ELF-1 (cell line): ENCODE measurements at regions not wholly inside any gene's neighbourhood (a gene's known extent, or its start where the extent isn't known, plus 50 kb on each side); places are given as distances from the start of the nearest gene placed in this dataset.
"Not testable (repeated sequence)": the region's sequence is repeated elsewhere in the genome, so short reads cannot be mapped to it uniquely, and the experiment has no call there.

ENCODE experiments used
- DNase-seq: peaks from one replicate; pipeline ENCODE4 v3.0.0-alpha.2; 2016; ENCODE audit warnings: low read depth, low spot score

DNA sequence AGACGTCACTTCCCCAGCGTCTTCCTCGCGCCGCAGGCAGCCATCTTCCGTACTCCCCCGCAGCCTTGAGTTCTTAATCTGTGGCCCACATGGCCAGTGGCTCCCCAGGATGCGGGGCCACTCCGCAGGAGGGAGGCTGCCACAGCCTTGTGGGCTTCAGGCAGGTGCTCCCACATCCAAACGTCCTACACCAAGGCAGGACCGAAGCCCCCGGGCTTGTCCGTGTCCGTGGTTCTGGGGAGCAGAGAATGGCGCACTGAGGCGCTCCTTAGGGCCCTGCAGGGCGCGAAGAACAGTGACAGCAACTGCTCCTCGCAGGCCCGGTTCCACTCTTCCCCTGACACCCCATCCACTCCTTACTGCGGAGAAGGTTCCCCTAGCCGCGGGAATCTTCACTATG is 755.8 kb downstream of the PRIM2 start:
- no peak for DNase-seq

DNA sequence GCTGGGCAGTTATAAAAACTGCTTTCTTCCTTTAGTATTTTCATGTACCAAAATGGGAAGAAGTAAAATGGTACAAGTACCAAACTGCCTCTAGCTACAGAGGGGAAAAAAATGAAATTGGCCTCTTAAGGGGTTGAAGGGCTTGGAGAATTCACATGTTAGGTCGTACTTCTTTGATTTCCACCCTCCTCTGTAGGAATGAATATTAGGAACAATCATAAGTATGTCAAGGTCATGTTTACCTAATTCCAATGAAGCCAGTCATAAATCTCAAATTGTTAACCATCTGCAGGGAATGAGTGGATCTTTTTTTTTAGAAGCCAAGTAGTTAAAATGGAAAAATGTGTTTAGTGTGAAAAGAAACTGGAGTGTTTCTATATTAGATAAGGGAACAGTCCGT is 772.6 kb downstream of the PRIM2 start:
- DNase-seq = not testable (repeated sequence)

DNA sequence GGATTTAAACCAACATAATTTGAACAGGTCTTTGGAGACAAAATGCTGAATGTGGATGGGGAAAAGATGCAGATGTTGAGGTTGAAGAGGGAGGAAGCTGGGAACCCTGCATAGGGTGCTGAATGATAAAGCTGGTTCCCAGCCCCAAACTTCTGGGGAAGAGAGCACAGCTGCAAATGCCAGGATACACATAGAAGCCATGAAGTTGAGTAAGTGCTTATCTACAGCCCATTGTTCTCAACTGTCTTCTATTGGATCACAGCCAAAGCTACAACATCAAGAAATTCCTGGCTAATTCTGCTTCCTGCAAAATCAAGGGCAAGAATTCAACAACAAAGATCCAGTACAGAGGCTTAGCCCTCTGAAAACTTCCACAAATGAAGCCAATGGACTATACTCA is 779.8 kb downstream of the PRIM2 start:
- not testable (repeated sequence) for DNase-seq

DNA sequence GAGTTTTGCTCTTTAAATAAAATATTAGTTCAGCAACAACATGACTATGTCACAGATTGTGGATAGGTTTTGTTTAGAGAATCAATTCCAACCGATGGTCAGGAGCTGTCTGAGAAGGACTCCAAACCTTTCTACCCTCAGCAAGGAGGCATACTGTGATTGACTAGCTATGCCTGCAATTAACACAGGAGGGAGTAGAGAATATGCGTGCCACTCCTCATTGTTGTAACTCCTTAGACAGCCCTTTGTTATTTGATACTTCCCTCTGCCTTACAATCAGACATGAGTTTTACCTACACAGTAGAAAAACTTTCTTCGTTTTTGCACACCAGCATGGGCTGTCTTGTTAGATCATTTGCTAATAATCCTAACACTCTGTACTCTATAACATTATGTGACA is 796.5 kb downstream of the PRIM2 start:
- peak; percentile 4 for DNase-seq

DNA sequence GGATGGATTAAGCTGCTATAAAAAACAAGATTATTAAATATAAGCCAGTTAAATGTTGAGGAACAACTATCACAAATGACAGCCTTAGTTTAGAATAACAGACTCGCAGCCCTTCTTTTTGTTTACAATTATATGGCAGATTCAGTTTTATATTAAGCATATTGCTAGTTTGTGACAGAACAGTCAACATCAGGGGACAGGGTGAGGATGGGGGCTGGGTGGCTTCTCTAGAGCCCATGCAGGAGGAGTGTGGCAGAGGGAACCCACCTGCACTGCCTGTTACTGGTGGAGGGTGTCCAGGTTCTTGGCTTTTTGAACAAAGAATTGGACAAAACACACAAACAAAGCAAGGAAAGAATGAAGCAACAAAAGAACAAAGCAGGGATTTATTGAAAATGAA is 799.7 kb downstream of the PRIM2 start:
- not testable (repeated sequence) for DNase-seq

DNA sequence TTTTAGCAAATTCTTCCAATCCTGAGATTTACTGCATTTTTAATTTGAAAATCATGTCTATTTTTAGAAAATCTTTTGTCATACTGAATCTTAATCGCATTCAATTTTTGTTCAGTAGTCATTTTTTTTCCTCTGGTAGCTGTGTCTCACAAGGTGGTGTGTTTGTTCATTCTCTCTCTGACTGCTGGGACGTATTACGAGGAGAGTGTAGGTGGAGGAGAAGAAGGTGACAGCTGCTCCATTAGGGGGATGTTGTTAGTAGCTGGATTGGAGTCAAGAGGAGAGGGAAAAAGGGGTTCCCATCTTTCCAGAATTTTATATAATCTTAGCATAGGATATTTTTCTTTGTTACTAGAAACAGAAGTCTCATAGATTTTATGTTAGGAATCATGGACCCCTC is 804.2 kb downstream of the PRIM2 start:
- not testable (repeated sequence) for DNase-seq

DNA sequence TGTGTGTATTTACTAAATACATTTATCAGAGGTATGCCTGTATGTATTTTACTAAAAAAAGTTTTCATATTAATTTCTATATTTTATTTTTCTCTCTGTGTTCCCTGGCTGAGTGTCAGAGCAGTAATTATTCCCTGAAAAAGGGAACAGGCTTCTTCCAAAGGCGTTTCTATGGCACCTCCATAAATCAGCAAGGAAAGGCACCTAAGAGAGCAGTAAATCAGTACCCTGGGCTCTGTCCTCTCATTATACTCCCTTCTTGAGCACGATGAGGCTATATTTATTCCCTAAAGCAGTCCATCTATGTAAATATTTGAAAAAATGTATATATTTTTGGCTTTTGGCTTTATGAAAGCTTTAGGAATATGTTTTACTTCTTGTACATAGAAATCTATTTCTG is 806.3 kb downstream of the PRIM2 start:
- not testable (repeated sequence) for DNase-seq

DNA sequence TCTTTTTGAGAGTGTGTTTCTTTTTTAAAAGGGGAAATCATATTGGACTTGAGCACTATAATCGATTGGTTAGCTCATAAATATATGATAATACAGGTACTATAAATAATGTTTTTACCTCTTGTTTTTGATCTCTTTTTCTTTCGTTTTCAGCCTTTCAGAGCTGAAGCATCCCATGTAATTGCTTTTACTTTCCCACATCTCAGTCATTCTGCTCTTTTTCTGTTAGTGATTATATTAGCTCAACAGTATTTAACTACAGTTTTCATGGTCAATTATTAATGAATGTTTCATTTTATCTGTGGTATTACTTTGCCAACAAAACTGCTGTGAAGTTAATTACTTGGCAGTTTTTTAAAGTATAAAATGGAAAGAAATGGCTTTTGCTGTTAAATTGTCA is 811.1 kb downstream of the PRIM2 start:
- DNase-seq = not testable (repeated sequence)

DNA sequence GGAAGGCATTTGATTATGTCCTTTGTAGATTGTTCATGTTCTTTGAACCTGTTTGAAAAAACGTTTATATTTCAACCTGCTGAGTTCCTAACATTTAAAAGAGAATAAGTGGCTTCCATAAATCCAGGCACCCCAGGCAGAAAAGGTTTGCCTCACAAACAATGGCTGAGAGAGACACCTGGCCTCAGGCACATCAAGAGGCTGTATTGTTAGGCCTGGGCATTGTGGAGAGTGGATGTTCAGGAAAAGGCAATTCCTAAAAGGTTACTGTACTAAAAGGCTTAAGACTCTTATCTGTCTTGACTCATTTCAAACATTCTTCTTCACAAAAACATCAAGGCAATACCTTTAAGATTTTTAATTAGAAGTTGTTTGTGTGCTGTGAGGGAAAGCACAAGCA is 811.7 kb downstream of the PRIM2 start:
- peak; percentile 42 for DNase-seq

DNA sequence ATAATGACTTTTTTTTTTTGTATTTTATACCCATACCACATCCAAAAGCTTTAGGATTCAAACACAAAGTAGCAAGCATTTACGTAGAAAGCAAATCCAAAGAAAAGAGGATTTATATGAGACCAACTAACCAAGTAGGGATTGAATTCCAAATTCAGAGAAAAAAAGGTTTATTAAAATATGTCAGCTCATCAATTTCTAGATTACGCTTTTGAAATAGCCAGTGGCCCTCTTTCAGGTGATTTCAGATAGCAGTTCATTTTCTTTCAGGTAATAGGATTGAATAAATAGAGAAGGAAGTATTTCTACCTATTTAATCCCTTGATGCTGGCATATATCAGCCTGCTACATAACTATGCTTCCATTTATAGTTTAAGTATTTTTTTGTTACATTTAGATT is 822.3 kb downstream of the PRIM2 start:
- DNase-seq = not testable (repeated sequence)

DNA sequence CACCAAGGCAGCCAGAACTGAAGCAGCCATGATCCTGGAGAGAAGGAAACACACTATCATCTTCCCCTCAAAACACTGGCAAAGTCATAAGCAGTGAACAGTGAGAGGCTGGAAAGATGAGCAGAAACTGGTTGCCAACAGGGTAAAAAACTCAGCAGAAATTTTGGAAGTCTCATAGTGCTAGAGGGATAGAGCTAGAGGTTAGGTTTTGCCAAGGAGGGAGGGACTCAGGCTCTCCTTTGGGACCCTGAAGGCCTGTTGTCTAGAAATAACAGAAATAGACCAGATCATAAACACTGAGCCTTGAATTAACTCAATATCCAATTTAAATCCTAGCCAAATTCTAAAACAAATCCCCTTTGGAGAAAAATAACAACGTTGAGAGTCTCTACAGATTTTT is 853.6 kb downstream of the PRIM2 start:
- not testable (repeated sequence) for DNase-seq

DNA sequence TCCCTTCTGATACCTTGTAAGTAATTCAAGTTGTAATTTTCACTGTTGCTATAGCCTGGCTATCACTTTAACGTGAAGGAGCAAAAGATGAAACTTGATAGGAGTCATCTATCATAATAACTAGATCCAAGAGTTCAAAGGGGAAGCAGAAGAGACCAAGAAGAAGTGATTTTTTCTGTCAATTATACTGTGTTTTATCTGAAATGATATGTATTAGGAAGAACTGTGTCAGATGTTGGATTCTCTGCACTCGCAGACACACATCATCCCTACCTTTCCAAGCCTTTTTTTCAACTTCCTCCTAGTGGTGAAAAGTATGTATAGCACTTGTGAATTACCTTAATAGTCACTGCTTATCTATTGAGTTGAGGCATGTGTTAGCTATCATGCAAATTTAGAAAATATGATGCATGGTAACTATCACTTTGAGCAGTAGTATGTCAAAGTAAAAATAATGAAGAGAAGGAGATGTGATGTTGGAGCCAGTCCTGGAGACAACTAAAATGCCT is 864.2 kb downstream of the PRIM2 start:
- DNase-seq = not testable (repeated sequence)

DNA sequence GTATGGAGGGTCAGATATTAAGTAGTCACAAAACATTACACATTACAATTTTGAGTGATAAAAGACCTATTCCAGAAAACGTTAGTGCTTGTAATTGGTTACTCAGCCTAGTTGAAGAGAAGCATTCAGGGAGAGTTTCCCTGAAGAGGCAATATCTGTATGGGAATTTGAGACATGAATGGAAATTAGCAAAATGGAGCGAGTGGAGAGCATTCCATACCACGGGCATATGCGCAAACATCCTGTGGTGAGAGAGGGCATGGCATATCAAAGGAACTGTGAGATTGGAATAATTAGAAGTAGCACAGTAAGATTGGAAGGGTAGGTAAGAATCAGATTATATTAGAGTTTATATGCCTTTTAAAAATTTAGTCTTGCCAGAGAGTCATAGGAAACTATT is 867.9 kb downstream of the PRIM2 start:
- DNase-seq = not testable (repeated sequence)

DNA sequence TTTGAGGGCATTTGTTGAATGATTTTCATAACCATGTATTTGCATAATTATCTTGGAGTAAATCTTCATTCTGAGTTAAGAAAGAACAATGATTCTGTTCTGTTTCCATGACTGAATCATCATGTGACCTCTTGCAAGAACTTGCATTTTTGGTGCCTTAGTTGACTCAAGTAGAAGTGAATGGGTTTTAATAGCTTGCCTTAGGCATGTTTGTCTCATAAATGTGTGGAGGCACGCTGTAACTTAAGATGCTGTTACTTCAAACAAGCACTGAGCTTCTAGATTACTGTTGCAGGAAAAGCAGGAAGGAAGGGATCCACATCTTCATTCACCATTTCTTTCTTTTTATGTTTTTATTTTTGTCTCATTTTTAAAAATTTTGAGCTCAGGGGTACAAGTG is 875.8 kb downstream of the PRIM2 start:
- not testable (repeated sequence) for DNase-seq

DNA sequence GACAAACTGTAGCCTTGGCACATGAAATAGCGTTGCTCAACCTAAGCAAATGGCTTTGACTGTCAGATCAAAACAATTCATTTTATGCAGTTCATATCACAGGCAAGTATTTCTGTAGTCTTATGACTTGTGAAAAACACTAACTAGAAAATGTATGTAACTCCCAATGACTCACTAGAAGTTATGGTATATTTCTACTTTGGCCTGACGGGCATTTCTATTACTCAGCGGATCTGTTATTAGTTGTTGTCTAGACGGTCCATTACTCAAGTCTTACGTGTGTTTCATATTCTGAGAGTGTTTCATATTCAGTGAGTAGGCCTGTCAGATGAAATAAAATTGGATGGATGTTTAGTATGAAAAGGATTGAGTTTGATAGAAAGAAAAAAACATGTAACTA is 880.9 kb downstream of the PRIM2 start:
- no peak for DNase-seq

DNA sequence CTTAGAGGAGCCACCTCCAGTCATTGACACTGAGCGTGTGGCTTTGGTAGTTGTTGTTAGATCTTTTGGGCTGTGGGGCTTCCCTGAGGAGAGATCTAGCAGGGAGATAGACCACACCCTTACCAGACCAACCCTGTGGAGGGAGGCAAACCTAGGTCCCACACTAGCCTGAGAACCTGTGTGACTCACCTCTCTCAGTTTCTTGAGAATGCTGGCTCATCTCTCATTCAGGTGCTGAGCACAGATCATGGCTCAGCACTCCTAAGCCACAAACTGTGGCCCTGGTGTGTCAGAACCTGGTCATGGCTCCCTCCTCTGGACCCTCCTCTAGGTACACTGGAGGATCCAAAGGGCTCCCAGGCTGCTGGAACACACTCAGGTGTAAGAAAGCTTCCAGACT is 919.7 kb downstream of the PRIM2 start:
- not testable (repeated sequence) for DNase-seq

DNA sequence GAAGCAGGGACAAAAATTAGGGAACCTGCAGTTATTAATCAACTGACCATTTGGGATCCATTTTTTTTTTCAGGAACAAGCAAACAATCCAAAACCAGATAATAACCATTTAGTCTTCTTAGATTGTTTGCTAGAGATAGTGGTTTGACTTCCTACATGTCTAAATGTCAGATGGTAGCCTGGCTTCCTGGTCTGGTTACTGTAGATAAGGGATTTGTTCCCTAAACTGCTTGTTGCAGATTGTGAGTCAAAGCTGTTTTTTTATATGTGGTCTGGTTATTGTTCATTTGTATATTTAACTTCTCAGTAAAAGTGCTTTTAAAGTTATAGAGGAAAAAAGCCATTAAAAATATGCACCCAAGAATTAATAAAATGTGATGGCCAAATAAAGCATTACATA is 921.0 kb downstream of the PRIM2 start:
- DNase-seq = not testable (repeated sequence)

DNA sequence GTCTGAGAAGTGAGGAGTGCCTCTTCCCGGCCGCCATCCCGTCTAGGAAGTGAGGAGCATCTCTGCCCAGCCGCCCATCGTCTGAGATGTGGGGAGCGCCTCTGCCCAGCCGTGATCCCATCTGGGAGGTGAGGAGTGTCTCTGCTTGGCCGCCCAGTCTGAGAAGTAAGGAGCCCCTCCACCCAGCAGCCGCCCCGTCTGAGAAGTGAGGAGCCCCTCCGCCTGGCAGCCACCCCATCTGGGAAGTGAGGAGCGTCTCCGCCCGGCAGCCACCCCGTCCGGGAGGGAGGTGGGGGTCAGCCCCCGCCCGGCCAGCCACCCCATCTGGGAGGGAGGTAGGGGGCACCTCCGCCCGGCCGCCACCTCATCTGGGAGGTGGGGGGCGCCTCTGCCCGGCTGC is 940.2 kb downstream of the PRIM2 start:
- not testable (repeated sequence) for DNase-seq

DNA sequence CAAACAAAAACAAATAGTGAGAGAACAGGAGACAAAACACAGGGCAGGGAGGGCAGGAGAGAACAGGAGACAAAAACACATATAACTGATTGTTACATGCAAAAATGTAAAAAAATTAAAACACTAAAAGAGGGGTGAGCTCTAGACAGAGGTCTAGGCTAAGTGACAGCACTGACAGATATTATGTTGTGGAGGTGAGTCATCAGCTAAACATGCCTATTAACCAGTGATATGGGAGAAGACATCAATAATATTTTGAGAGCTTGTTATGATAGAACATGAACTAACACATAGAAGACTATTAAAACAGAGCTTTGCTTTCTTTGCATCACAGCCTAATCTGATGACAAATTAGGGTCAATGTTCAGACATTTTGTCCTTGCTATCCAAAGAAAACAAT is 972.7 kb downstream of the PRIM2 start:
- DNase-seq = no peak

DNA sequence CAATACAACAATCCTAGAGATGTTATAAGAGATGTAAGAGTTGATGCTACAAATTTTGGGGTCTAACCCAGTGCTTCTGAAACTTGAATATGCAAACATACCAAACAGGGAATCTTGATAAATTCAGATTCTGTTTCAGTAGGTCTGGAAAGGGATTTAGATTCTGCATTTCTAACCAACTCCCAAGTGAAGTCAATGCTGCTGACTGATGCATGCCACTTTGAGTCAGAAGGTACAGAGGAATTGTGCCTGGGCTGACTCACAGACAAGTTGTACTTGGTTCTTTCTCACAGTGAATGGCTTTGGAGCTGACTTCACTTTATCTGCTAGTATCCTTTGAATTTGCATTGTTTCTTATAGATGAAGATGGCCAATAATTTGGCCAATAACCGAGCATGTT is 973.9 kb downstream of the PRIM2 start:
- DNase-seq = not testable (repeated sequence)

DNA sequence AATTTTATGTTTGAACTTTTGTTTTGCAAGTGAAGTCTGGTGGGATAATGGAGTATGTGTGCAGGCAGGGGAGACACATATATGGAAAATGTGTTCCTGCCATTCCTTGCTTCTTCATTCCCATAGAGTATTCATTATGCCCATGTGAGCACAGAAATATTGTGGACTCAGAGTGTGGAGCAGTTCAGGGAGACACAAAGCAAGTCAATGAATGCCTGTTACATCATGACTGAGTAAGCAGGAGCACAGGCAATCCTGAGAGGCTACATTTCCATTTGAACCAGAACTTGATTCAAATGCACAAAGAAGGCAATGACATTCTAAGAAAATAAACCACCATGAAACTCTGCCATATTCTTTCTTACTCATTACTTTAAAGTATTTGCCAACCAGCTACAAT is 990.5 kb downstream of the PRIM2 start:
- DNase-seq = not testable (repeated sequence)

DNA sequence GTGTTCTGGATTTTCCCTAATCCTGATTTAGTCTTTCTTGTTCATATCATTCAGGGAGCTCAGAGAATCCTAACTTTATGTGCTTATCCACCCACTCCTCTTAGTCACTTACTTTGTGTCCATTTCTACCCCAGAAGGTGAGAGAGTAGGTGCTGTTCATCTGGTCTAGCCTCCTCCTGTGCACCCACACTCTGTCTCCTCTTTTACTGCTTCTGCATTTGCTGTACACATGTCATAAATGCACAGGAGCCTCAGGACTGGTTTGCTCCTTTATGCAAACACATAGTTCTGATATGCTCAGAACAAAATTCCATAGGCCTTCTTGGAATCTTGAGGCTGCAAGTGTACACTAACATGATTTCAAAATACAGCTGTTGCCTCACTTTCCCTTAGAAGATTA is 1014.7 kb downstream of the PRIM2 start:
- DNase-seq = not testable (repeated sequence)

DNA sequence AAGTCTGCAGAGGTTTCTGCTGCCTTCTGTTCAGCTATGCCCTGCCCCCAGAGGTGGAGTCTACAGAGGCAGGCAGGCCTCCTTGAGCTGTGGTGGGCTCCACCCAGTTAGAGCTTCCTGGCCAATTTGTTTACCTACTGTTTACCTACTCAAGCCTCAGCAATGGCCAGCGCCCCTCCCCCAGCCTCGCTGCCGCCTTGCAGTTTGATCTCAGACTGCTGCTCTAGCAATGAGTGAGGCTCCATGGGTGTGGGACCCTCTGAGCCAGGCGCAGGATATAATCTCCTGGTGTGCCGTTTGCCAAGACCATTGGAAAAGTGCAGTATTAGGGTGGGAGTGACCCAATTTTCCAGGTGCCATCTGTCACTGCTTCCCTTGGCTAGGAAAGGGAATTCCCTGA is 1024.9 kb downstream of the PRIM2 start:
- DNase-seq = not testable (repeated sequence)

DNA sequence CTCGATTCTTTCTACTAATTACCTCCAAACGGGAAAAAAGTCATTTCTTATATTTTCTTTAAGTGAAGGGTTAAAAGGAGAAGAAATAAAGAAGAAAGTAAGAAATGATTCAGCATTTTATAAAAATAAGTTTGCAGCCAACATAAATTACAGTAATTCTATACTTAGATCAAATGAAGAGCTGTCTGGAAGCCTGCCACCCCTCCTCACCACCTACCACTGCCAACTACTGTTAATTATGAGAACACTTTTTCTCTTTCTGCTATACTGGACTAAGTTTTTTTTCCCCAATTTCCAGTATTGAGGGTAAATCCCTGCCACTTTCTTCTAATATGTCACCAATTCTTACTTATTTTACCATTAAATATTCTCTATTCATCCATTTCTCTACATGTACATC is 1030.1 kb downstream of the PRIM2 start:
- DNase-seq = not testable (repeated sequence)
